ENCODE measurements at regions not wholly inside any gene's neighbourhood (a gene's known extent, or its start where the extent isn't known, plus 50 kb on each side); places are given as distances from the start of the nearest gene placed in this dataset.

- TF ChIP-seq ZNF70 (CRISPR knock-in tag; IDR thresholded peaks at IDR 0.05) (no peak), ESRRG (CRISPR knock-in tag; IDR thresholded peaks at IDR 0.05) (no peak), ZFP30 (CRISPR knock-in tag; IDR thresholded peaks at IDR 0.05) (no peak), RARB (CRISPR knock-in tag; IDR thresholded peaks at IDR 0.05) (no peak), ISL1 (CRISPR knock-in tag; IDR thresholded peaks at IDR 0.05) (no peak), ZNF565 (CRISPR knock-in tag; conservative IDR thresholded peaks at IDR 0.05; ENCODE audit: low read depth) (no peak)
- ATAC-seq = no peak
Observed at GRCh38 chr1:204756811-204757210, 71.3 kb upstream of the LRRN2 start.

GRCh38 chr1:204758601-204759000 lies 73.1 kb upstream of the LRRN2 start:
- ATAC-seq = no peak
- TF ChIP-seq CSDC2 (CRISPR knock-in tag; IDR thresholded peaks at IDR 0.05) (no peak), ISL1 (CRISPR knock-in tag; IDR thresholded peaks at IDR 0.05) (no peak), CREB5 (CRISPR knock-in tag; IDR thresholded peaks at IDR 0.05; ENCODE audit: low read depth) (no peak), SNAI2 (CRISPR knock-in tag; IDR thresholded peaks at IDR 0.05) (no peak), ZNF8 (CRISPR knock-in tag; IDR thresholded peaks at IDR 0.05) (no peak), ARNTL (CRISPR knock-in tag; IDR thresholded peaks at IDR 0.05; ENCODE audit: borderline replicate concordance, low read depth) (no peak), TOX (CRISPR knock-in tag; IDR thresholded peaks at IDR 0.05; ENCODE audit: borderline replicate concordance) (no peak), RARB (CRISPR knock-in tag; IDR thresholded peaks at IDR 0.05) (no peak), ZFP3 (CRISPR knock-in tag; IDR thresholded peaks at IDR 0.05) (no peak), POU6F1 (CRISPR knock-in tag; IDR thresholded peaks at IDR 0.05; ENCODE audit: borderline replicate concordance, low read depth) (no peak), OSR1 (CRISPR knock-in tag; IDR thresholded peaks at IDR 0.05) (no peak), ZFP30 (CRISPR knock-in tag; IDR thresholded peaks at IDR 0.05) (no peak), PPARA (CRISPR knock-in tag; IDR thresholded peaks at IDR 0.05; ENCODE audit: borderline replicate concordance) (no peak), ZC3H10 (CRISPR knock-in tag; IDR thresholded peaks at IDR 0.05) (no peak), GLIS3 (CRISPR knock-in tag; IDR thresholded peaks at IDR 0.05) (no peak), ZNF70 (CRISPR knock-in tag; IDR thresholded peaks at IDR 0.05) (no peak)
- TF ChIP-seq, protein P1, sequence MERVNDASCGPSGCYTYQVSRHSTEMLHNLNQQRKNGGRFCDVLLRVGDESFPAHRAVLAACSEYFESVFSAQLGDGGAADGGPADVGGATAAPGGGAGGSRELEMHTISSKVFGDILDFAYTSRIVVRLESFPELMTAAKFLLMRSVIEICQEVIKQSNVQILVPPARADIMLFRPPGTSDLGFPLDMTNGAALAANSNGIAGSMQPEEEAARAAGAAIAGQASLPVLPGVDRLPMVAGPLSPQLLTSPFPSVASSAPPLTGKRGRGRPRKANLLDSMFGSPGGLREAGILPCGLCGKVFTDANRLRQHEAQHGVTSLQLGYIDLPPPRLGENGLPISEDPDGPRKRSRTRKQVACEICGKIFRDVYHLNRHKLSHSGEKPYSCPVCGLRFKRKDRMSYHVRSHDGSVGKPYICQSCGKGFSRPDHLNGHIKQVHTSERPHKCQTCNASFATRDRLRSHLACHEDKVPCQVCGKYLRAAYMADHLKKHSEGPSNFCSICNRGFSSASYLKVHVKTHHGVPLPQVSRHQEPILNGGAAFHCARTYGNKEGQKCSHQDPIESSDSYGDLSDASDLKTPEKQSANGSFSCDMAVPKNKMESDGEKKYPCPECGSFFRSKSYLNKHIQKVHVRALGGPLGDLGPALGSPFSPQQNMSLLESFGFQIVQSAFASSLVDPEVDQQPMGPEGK (CRISPR knock-in tag; IDR thresholded peaks at IDR 0.05; ENCODE audit: borderline replicate concordance) = no peak
- TF ChIP-seq, protein P2, sequence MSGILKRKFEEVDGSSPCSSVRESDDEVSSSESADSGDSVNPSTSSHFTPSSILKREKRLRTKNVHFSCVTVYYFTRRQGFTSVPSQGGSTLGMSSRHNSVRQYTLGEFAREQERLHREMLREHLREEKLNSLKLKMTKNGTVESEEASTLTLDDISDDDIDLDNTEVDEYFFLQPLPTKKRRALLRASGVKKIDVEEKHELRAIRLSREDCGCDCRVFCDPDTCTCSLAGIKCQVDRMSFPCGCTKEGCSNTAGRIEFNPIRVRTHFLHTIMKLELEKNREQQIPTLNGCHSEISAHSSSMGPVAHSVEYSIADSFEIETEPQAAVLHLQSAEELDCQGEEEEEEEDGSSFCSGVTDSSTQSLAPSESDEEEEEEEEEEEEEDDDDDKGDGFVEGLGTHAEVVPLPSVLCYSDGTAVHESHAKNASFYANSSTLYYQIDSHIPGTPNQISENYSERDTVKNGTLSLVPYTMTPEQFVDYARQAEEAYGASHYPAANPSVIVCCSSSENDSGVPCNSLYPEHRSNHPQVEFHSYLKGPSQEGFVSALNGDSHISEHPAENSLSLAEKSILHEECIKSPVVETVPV (CRISPR knock-in tag; IDR thresholded peaks at IDR 0.05) = no peak

DNA sequence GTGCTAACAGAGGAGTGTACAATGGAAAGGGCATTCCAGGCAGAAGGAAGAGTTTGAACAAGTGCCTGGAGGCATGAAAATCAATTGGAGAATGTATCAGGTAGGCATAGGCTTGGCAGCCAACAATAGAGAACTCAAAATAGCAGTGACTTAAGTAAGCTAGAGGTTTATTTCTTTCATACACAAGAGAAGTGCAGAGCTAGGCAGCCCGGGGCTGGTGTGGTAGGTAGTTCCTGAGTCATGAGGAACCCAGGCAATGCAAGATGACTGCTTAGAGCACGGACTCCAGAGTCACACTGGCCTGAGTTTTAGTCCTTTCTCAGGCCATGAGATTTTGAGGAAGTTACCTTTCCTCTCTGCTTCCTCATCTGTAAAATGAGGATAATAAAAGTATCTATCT lies 74.8 kb upstream of the LRRN2 start:
- TF ChIP-seq TOX (CRISPR knock-in tag; IDR thresholded peaks at IDR 0.05; ENCODE audit: borderline replicate concordance) = no peak
- no peak for TF ChIP-seq ESRRG (CRISPR knock-in tag; IDR thresholded peaks at IDR 0.05)
- no peak for TF ChIP-seq CSDC2 (CRISPR knock-in tag; IDR thresholded peaks at IDR 0.05)
- no peak for TF ChIP-seq ARNTL (CRISPR knock-in tag; IDR thresholded peaks at IDR 0.05; ENCODE audit: borderline replicate concordance, low read depth)
- TF ChIP-seq ZFP3 (CRISPR knock-in tag; IDR thresholded peaks at IDR 0.05) = no peak
- TF ChIP-seq ZNF565 (CRISPR knock-in tag; conservative IDR thresholded peaks at IDR 0.05; ENCODE audit: low read depth) = no peak
- no peak for TF ChIP-seq GLIS3 (CRISPR knock-in tag; IDR thresholded peaks at IDR 0.05)
- ATAC-seq = no peak

- no peak for TF ChIP-seq ZFP30 (CRISPR knock-in tag; IDR thresholded peaks at IDR 0.05)
- no peak for TF ChIP-seq ZFP3 (CRISPR knock-in tag; IDR thresholded peaks at IDR 0.05)
- TF ChIP-seq TSHZ2 (CRISPR knock-in tag; IDR thresholded peaks at IDR 0.05) = no peak
- no peak for ATAC-seq
Observed at GRCh38 chr1:204760757-204761156, 75.2 kb upstream of the LRRN2 start.
